H1 (cell line): ENCODE measurements at regions not wholly inside any gene's neighbourhood (a gene's known extent, or its start where the extent isn't known, plus 50 kb on each side); places are given as distances from the start of the nearest gene placed in this dataset.

Source experiments
- CTCF ChIA-PET: fragments of 300-600 bp; sonication (Branson Sonifier 250); formaldehyde crosslinking; loops from one replicate; lab custom pipeline; 2021; ENCODE audit not compliant: partially characterized antibody; lab: Charles Lee
- POLR2A ChIA-PET: fragments of 300-600 bp; sonication (Branson Sonifier 250); formaldehyde crosslinking; loops from one replicate; lab custom pipeline; 2021; ENCODE audit warnings: inconsistent platforms; ENCODE audit not compliant: partially characterized antibody; lab: Charles Lee
- DNase-seq, 2 experiments: peaks; one replicate each; pipeline versions ENCODE4 v3.0.0 to v3.0.0-alpha.2; 2010 to 2022; ENCODE audit warnings: low spot score in 2 of 2, low read depth in 1 of 2, mixed read lengths in 1 of 2
- FAIRE-seq: peaks from 2 replicates; lab custom pipeline; 2011; peaks lifted over from hg19 to GRCh38; lab: Jason Lieb, UNC
- H2AFZ ChIP-seq: 2 replicates; pipeline ENCODE4 v1.8.1; 2012; ENCODE audit warnings: low read length, inconsistent platforms
- H2AK5ac ChIP-seq: 2 replicates; pipeline ENCODE4 v1.6.1; 2013; ENCODE audit warnings: low read depth, low read length
- H2BK120ac ChIP-seq: replicated peaks from 2 replicates; pipeline ENCODE3; 2013; ENCODE audit warnings: low read depth, low read length, inconsistent platforms
- H2BK12ac ChIP-seq: 2 replicates; pipeline ENCODE4 v1.6.1; 2013; ENCODE audit warnings: low read depth, low read length
- H2BK15ac ChIP-seq: 2 replicates; pipeline ENCODE4 v1.6.1; 2013; ENCODE audit warnings: low read length
- H2BK20ac ChIP-seq: 2 replicates; pipeline ENCODE4 v1.6.1; 2013; ENCODE audit warnings: low read length
- H2BK5ac ChIP-seq: 2 replicates; pipeline ENCODE4 v1.6.1; 2013; ENCODE audit warnings: low read depth, low read length
- H3K14ac ChIP-seq: 2 replicates; pipeline ENCODE4 v1.6.1; 2013; ENCODE audit warnings: inconsistent platforms; ENCODE audit not compliant: insufficient read length
- H3K18ac ChIP-seq: 2 replicates; pipeline ENCODE4 v1.6.1; 2013; ENCODE audit warnings: low read length; ENCODE audit errors: extremely low read depth
- H3K23ac ChIP-seq: 2 replicates; pipeline ENCODE4 v1.6.1; 2013; ENCODE audit warnings: inconsistent platforms; ENCODE audit not compliant: insufficient read length
- H3K23me2 ChIP-seq: 2 replicates; pipeline ENCODE4 v1.6.1; 2013; ENCODE audit warnings: low read depth, low read length
- H3K27ac ChIP-seq: 2 replicates; pipeline ENCODE4 v1.6.1; 2011; ENCODE audit warnings: low read depth, low read length, inconsistent platforms
- H3K27me3 ChIP-seq, 4 experiments: replicated peaks in 1 of 4; 1 replicate in 1 of 4; 2 replicates in 3 of 4; pipeline versions ENCODE4 v1.6.1 to v1.8.1; 2011 to 2013; ENCODE audit warnings: low read length in 3 of 4, mild to moderate bottlenecking in 3 of 4, inconsistent platforms in 2 of 4, mixed read lengths in 2 of 4, moderate library complexity in 1 of 4; ENCODE audit not compliant: control insufficient read depth in 3 of 4, insufficient read depth in 3 of 4; ENCODE audit errors: extremely low read depth in 1 of 4
- H3K36me3 ChIP-seq, 4 experiments: 2 replicates each; pipeline versions ENCODE4 v1.6.1 to v1.8.1; 2011 to 2013; ENCODE audit warnings: mild to moderate bottlenecking in 4 of 4, low read length in 3 of 4, moderate library complexity in 2 of 4, control low read depth in 1 of 4, inconsistent platforms in 1 of 4; ENCODE audit not compliant: insufficient read depth in 4 of 4, control insufficient read depth in 2 of 4
- H3K4ac ChIP-seq: replicated peaks from 2 replicates; pipeline ENCODE3; 2013; ENCODE audit warnings: low read length, low read depth, mixed read lengths, inconsistent platforms; ENCODE audit not compliant: insufficient read length
- H3K4me1 ChIP-seq, 4 experiments: replicated peaks in 1 of 4; 1 replicate in 1 of 4; 2 replicates in 3 of 4; pipeline versions ENCODE4 v1.6.1 to v1.8.1; 2011 to 2013; ENCODE audit warnings: low read length in 3 of 4, inconsistent platforms in 2 of 4, mixed read lengths in 1 of 4; ENCODE audit not compliant: insufficient read depth in 4 of 4, control insufficient read depth in 3 of 4
- H3K4me2 ChIP-seq, 2 experiments: 2 replicates each; pipeline versions ENCODE4 v1.6.1 to v1.8.1; 2011 to 2013; ENCODE audit warnings: low read depth in 2 of 2, low read length in 2 of 2, control low read depth in 1 of 2, inconsistent platforms in 1 of 2, mild to moderate bottlenecking in 1 of 2; ENCODE audit not compliant: insufficient read depth in 1 of 2
- H3K4me3 ChIP-seq, 4 experiments: fragments of 200-600, 300-600 bp in 1 of 4; sonication (generic), shearing (Covaris generic), sonication (Bioruptor Twin) in 1 of 4; 2 replicates each; pipeline versions ENCODE4 v1.5.1 to v1.8.1; 2011 to 2016; ENCODE audit warnings: low read length in 4 of 4, low read depth in 3 of 4, control low read depth in 2 of 4, inconsistent platforms in 2 of 4, mild to moderate bottlenecking in 2 of 4, mixed read lengths in 1 of 4, moderate library complexity in 1 of 4; ENCODE audit not compliant: insufficient read depth in 2 of 4; ENCODE audit errors: extremely low read depth in 1 of 4
- H3K56ac ChIP-seq: replicated peaks from 2 replicates; pipeline ENCODE3; 2013; ENCODE audit warnings: low read depth, mild to moderate bottlenecking, mixed read lengths, low read length, inconsistent platforms; ENCODE audit not compliant: insufficient read length
- H3K79me1 ChIP-seq: 2 replicates; pipeline ENCODE4 v1.6.1; 2013; ENCODE audit warnings: low read depth, low read length, control low read depth
- H3K79me2 ChIP-seq, 2 experiments: 2 replicates each; pipeline versions ENCODE4 v1.6.1 to v1.8.1; 2012 to 2013; ENCODE audit warnings: low read length in 2 of 2, mild to moderate bottlenecking in 2 of 2, inconsistent platforms in 1 of 2; ENCODE audit not compliant: insufficient read depth in 2 of 2, control insufficient read depth in 1 of 2
- H3K9ac ChIP-seq, 4 experiments: replicated peaks in 1 of 4; 1 replicate in 1 of 4; 2 replicates in 3 of 4; pipeline versions ENCODE4 v1.6.1 to v1.8.1; 2011 to 2013; ENCODE audit warnings: low read depth in 3 of 4, low read length in 3 of 4, control low read depth in 2 of 4, mild to moderate bottlenecking in 2 of 4, moderate library complexity in 2 of 4, inconsistent platforms in 1 of 4; ENCODE audit errors: extremely low read depth in 1 of 4
- H3K9me3 ChIP-seq, 2 experiments: 2 replicates each; pipeline versions ENCODE4 v1.6.1 to v1.8.1; 2012 to 2013; ENCODE audit warnings: mild to moderate bottlenecking in 2 of 2, moderate library complexity in 2 of 2, control low read depth in 1 of 2, inconsistent platforms in 1 of 2, low read depth in 1 of 2, low read length in 1 of 2, mixed read lengths in 1 of 2; ENCODE audit not compliant: insufficient read depth in 2 of 2
- H4K20me1 ChIP-seq, 2 experiments: replicated peaks in 1 of 2; 2 replicates each; pipeline versions ENCODE3 to v1.8.1; 2011 to 2013; ENCODE audit warnings: inconsistent platforms in 2 of 2, low read length in 2 of 2, mild to moderate bottlenecking in 1 of 2; ENCODE audit not compliant: insufficient read depth in 2 of 2, control insufficient read depth in 1 of 2
- H4K5ac ChIP-seq: 2 replicates; pipeline ENCODE4 v1.6.1; 2013; ENCODE audit warnings: low read length, low read depth, mixed read lengths, inconsistent platforms; ENCODE audit not compliant: insufficient read length
- H4K8ac ChIP-seq: 2 replicates; pipeline ENCODE4 v1.8.0; 2013; ENCODE audit warnings: mild to moderate bottlenecking, moderate library complexity, low read length, inconsistent platforms; ENCODE audit not compliant: insufficient read depth; ENCODE audit errors: extremely low read depth
- H4K91ac ChIP-seq: replicated peaks from 2 replicates; pipeline ENCODE3; 2013; ENCODE audit warnings: low read length, mixed read lengths, inconsistent platforms; ENCODE audit not compliant: insufficient read length
- ASH2L ChIP-seq: fragments of 200-600, 300-600 bp; sonication (generic); IDR thresholded peaks from one replicate; pipeline ENCODE4 v1.7.1; 2017; ENCODE audit warnings: low read length
- CBX8 ChIP-seq: fragments of 300-800, 300-1000 bp; sonication (generic); IDR thresholded peaks from 2 replicates; pipeline ENCODE4 v1.7.1; 2016; ENCODE audit warnings: low read depth, low read length, borderline replicate concordance
- EZH2 ChIP-seq: fragments of 200-600 bp; sonication (generic); IDR thresholded peaks from 2 replicates; pipeline ENCODE4 v1.7.1; 2012; ENCODE audit warnings: low read depth, mild to moderate bottlenecking, moderate library complexity, low read length, inconsistent platforms; ENCODE audit not compliant: severe bottlenecking
- GABPA ChIP-seq: IDR thresholded peaks from 2 replicates; pipeline ENCODE4 v1.6.1; 2011; ENCODE audit warnings: mild to moderate bottlenecking, low read length, moderate library complexity, borderline replicate concordance; ENCODE audit not compliant: insufficient read depth
- KDM4A ChIP-seq: IDR thresholded peaks from one replicate; pipeline ENCODE4 v1.7.1; 2012; ENCODE audit warnings: low read depth, mild to moderate bottlenecking, moderate library complexity, low read length, inconsistent platforms; ENCODE audit not compliant: severe bottlenecking
- KDM5A ChIP-seq: fragments of 200-600 bp; IDR thresholded peaks from 2 replicates; pipeline ENCODE4 v1.7.1; 2012; ENCODE audit warnings: mild to moderate bottlenecking, low read length, inconsistent platforms, mixed read lengths
- SIN3A ChIP-seq, 2 experiments: IDR thresholded peaks in 1 of 2; conservative IDR thresholded peaks in 1 of 2; 2 replicates each; pipeline ENCODE4 v1.6.1; 2011 to 2012; ENCODE audit warnings: low read length in 2 of 2, improper control_type of control experiment in 1 of 2, low read depth in 1 of 2, mild to moderate bottlenecking in 1 of 2
- SP2 ChIP-seq: IDR thresholded peaks from 2 replicates; pipeline ENCODE4 v1.6.1; 2012; ENCODE audit warnings: mild to moderate bottlenecking, low read length, inconsistent platforms
- SRF ChIP-seq: IDR thresholded peaks from 2 replicates; pipeline ENCODE4 v1.6.1; 2011; ENCODE audit warnings: mild to moderate bottlenecking, low read depth, low read length, moderate library complexity
- TAF1 ChIP-seq: IDR thresholded peaks from 2 replicates; pipeline ENCODE4 v1.6.1; 2011; ENCODE audit warnings: mild to moderate bottlenecking, low read depth, low read length
- TCF12 ChIP-seq: IDR thresholded peaks from 2 replicates; pipeline ENCODE4 v1.6.1; 2011; ENCODE audit warnings: low read depth, mild to moderate bottlenecking, low read length
- TEAD4 ChIP-seq: IDR thresholded peaks from 2 replicates; pipeline ENCODE4 v1.6.1; 2012; ENCODE audit warnings: low read depth, low read length, inconsistent platforms, mixed read lengths
- WGBS, 2 experiments: shearing (Covaris generic) in 1 of 2; methylation state at CpG; one replicate each; pipeline versions ENCODE4 v1.1.6 to v1.1.7; 2013 to 2015; ENCODE audit warnings: low lambda C conversion rate in 2 of 2, mixed read lengths in 2 of 2, inconsistent platforms in 1 of 2, low coverage in 1 of 2, missing lambda C conversion rate in 1 of 2; ENCODE audit not compliant: insufficient replicate concordance in 2 of 2, insufficient coverage in 1 of 2, insufficient read length in 1 of 2; ENCODE audit errors: extremely low coverage in 1 of 2, missing lambda C conversion rate in 1 of 2; 5-methylcytosine and 5-hydroxymethylcytosine counted together

DNA sequence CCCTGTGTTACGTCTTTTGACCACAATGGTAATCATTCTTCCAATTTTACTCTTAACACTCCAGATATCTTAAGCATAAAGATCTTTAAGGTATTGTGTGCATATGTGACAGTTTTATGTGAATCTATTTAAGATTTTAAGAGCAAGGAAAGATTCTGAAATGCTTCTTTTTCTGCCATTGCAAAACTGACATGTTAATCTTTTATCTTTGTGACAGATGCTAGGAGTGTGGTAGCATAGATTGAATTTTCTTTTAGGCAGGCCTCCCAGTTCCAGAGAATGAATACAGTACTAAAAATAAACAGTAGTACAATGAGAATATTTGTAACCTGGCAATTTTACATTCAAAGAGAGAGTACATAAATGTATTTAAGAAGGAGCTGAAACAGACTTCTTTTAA, 232.5 kb upstream of the ZSWIM2 start:
- no peak overlapping the region for H2AK5ac ChIP-seq
- CTCF ChIA-PET, result no interaction called here

More for the DNA sequence above, 232.5 kb upstream of the ZSWIM2 start:
- H3K4ac ChIP-seq, result no peak overlapping the region
- no peaks in the 10 kb centered on the region for H3K23me2 ChIP-seq
- no peaks in the 10 kb centered on the region for H4K20me1 ChIP-seq
- no peak overlapping the region for H3K18ac ChIP-seq
- H3K4me2 ChIP-seq, result no peak overlapping the region
- no peak overlapping the region for H3K27ac ChIP-seq
- H3K27me3 ChIP-seq, result no peaks in the 10 kb centered on the region
- no peak overlapping the region for H2BK5ac ChIP-seq
- H3K9ac ChIP-seq, result no peak overlapping the region
- H4K5ac ChIP-seq, result no peak overlapping the region
- no peak overlapping the region for H4K91ac ChIP-seq
- H3K79me2 ChIP-seq, result no peaks in the 10 kb centered on the region
- WGBS, 2 experiments, result 100% methylated on average over 1 of the region's 1 CpG; no CpG with 5 or more reads in 1 of the 2 experiments
- no peak overlapping the region for H3K4me3 ChIP-seq
- DNase-seq (no peak), FAIRE-seq (no peak)
- POLR2A ChIA-PET, result no interaction called here
- H3K14ac ChIP-seq, result no peak overlapping the region
- H2BK12ac ChIP-seq, result no peak overlapping the region
- H3K9me3 ChIP-seq, result no peaks in the 10 kb centered on the region
- H2BK20ac ChIP-seq, result no peak overlapping the region
- H3K56ac ChIP-seq, result no peak overlapping the region
- no peak overlapping the region for H4K8ac ChIP-seq
- H2BK120ac ChIP-seq, result no peak overlapping the region
- no peak overlapping the region for H2AFZ ChIP-seq
- no peaks in the 10 kb centered on the region for H3K79me1 ChIP-seq
- H2BK15ac ChIP-seq, result no peak overlapping the region
- no peaks in the 10 kb centered on the region for H3K4me1 ChIP-seq
- no peak for TF ChIP-seq GABPA
- no peak for TF ChIP-seq ASH2L
- TF ChIP-seq KDM4A, result no peak
- TF ChIP-seq TAF1, result no peak
- TF ChIP-seq TCF12, result no peak
- TF ChIP-seq SP2, result no peak
- TF ChIP-seq KDM5A, result no peak
- no peak for TF ChIP-seq SIN3A (conservative IDR thresholded peaks at IDR 0.05 in 1 of 2, IDR thresholded peaks at IDR 0.05 in 1 of 2; ENCODE audit: low read depth in 1 of 2, low read length in 2 of 2)
- TF ChIP-seq TEAD4, result no peak
- no peak for TF ChIP-seq EZH2
- TF ChIP-seq CBX8, result no peak
- TF ChIP-seq SRF, result no peak
- no peak overlapping the region for H3K23ac ChIP-seq
- no peaks in the 10 kb centered on the region for H3K36me3 ChIP-seq
